Adrenal gland (tissue), 5 donors: ENCODE measurements at regions not wholly inside any gene's neighbourhood (a gene's known extent, or its start where the extent isn't known, plus 50 kb on each side); places are given as distances from the start of the nearest gene placed in this dataset.

ENCODE experiments used
- POLR2A ChIP-seq, 2 donors: fragments of 450-650 bp; IDR thresholded peaks; one replicate each; pipeline ENCODE4 v1.6.1; 2017; ENCODE audit warnings: antibody characterized with exemption in 2 of 2, mild to moderate bottlenecking in 2 of 2, moderate library complexity in 1 of 2
- TF ChIP-seq, protein P1 (sequence below), 6 experiments: fragments of 450-650 bp in 4 of 6; fragments of 200-600 bp in 2 of 6; sonication (generic) in 1 of 6; IDR thresholded peaks; 1 replicate in 5 of 6; 2 replicates in 1 of 6; pipeline versions ENCODE4 v1.5.1 to v1.8.0; 2016 to 2021; ENCODE audit warnings: antibody characterized with exemption in 6 of 6, mild to moderate bottlenecking in 2 of 6, moderate library complexity in 1 of 6
- donor health status: DM: no; HTN: no; CAD: no.

DNA sequence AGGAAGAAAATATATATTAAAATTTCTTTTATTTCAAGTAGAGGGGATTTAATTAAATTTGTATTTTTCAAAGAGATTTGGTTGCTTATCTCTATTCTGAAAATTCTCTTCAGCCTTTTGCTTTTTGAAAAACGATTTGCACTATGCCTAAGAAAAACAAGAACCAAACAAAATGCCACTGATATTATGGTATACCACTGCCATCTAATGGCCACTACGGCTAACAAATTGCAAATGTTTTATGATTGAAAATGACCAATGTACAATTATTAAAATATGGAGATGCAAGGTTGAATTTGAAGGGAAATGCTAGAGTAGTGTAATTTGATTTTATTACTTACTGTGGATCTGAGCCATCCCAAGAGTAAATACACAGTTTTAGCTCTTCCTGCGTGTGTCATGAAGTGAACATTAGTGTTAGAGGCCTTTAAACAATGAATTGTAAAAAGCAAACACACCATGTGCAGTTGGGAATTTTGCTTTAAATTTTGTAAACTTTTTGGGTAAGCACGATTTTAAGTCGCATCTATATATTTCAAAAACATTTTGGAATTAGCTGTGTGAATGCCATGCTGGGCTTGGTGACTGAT, 137.4 kb upstream of the USP25 start:
- no peak for TF ChIP-seq POLR2A (IDR thresholded peaks at IDR 0.05)
- TF ChIP-seq, protein P1, sequence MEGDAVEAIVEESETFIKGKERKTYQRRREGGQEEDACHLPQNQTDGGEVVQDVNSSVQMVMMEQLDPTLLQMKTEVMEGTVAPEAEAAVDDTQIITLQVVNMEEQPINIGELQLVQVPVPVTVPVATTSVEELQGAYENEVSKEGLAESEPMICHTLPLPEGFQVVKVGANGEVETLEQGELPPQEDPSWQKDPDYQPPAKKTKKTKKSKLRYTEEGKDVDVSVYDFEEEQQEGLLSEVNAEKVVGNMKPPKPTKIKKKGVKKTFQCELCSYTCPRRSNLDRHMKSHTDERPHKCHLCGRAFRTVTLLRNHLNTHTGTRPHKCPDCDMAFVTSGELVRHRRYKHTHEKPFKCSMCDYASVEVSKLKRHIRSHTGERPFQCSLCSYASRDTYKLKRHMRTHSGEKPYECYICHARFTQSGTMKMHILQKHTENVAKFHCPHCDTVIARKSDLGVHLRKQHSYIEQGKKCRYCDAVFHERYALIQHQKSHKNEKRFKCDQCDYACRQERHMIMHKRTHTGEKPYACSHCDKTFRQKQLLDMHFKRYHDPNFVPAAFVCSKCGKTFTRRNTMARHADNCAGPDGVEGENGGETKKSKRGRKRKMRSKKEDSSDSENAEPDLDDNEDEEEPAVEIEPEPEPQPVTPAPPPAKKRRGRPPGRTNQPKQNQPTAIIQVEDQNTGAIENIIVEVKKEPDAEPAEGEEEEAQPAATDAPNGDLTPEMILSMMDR (IDR thresholded peaks at IDR 0.05), result peak; percentile 39 to 77 (median 67)
